GM19099 (cell line): ENCODE measurements at regions not wholly inside any gene's neighbourhood (a gene's known extent, or its start where the extent isn't known, plus 50 kb on each side); places are given as distances from the start of the nearest gene placed in this dataset.

Experiments used
- POLR2A ChIP-seq: IDR thresholded peaks from 3 replicates; pipeline ENCODE4 v1.6.1; 2011; ENCODE audit warnings: low read depth; ENCODE audit not compliant: insufficient read length; ENCODE audit errors: extremely low read depth

- no peak for TF ChIP-seq POLR2A
Measured at GRCh38 chr4:82248903-82249632, 124.7 kb downstream of the HNRNPD start.

GRCh38 chr4:82247629-82248028, 126.2 kb downstream of the HNRNPD start:
- TF ChIP-seq POLR2A: no peak

DNA sequence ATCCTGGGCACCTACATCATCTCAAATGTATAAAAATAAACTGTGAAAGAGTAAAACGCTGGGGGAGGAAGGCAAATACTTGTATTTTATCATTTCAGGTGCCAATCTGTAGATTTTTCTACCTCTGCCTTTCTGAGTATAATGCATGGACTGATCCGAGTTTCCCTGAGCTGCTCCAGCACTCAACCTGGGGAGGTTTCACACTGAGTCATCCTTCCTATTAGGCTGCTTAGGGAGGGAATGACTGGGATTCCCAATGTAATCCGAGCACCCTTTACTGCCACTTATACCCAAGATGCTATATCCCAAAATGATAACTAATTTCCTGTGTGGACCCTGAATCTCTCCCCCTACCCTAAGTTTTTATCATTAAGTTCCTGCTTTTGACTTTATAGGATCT, 126.6 kb downstream of the HNRNPD start:
- no peak for TF ChIP-seq POLR2A

DNA sequence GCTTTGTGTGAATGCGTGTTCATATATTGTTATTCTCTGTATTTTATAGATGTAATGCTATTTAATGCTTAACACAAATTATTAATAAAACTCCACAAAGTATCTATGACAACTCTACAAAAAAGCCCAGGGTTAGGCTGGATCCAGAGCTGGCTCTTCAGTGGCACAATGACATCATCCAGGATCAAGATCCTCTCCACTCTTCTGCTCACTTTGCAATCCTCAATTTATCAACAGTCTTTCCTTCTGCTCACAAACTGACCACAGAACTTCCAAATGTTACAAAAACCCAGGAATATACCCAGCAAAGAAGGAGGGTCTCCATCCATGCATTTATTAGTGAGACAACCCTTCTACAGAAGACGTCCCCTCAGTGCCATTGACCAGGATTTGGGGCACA, 132.3 kb downstream of the HNRNPD start:
- no peak for TF ChIP-seq POLR2A

GRCh38 chr4:82240410-82240809, 133.4 kb downstream of the HNRNPD start:
- no peak for TF ChIP-seq POLR2A

GRCh38 chr4:82235346-82235745, 138.4 kb downstream of the HNRNPD start:
- no peak for TF ChIP-seq POLR2A

DNA sequence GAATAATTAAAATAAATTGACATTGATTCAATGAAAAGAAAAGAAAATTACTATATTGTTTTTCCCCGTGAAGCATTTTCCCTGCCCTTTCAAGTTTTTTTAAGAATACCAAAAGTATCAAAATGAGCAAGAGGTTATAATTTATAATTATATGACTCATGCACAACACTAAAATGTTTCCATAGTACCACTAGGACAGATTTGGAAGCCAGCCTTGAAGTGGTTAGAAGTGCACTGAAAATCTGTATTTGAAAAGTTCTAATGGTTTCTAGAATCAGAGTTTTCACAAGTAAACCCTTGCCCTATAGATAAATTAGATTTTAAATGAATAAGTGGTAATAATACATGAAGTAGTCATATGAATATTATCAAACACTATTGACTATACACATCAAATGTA, 140.9 kb downstream of the HNRNPD start:
- TF ChIP-seq POLR2A: no peak

DNA sequence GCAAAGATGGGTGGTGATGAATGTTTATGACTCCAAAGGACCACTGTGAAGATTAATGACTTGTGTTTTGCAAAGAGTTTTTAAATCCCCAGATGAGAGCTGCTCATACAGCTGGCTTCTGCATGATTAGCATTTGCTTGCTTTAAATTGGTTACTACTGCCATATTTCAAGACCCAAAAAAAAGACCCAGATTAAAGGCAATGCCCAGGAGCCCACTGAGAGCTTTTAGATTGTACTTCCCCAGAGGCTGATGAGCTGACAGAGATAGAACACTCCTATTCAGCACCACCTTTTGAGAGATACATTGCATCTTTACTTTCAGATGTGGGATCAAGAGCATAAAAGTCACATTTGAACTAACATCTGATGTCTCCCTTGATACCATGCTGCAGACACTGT, 142.0 kb downstream of the HNRNPD start:
- TF ChIP-seq POLR2A: no peak

- TF ChIP-seq POLR2A: no peak
Measured at GRCh38 chr4:82230306-82230705, 143.5 kb downstream of the HNRNPD start.

DNA sequence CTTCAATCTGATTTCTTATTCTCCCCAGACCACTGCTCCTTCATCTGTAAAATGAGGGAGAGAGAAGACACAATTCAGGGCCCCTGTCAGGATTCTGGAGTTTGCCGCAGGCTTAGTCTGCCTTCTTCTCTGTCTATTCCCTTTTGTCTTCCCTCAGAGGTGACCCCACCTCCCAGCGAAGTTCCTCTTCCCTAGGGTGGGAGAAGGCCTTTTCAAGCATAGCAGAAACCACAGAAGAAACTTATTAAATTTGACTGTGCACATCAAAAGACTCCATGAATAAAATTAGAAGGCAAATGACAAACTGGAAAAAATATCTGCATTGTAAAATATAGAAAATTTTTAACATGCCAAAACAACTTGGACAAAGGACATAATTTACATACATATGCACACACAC, 148.8 kb downstream of the HNRNPD start:
- TF ChIP-seq POLR2A: no peak

DNA sequence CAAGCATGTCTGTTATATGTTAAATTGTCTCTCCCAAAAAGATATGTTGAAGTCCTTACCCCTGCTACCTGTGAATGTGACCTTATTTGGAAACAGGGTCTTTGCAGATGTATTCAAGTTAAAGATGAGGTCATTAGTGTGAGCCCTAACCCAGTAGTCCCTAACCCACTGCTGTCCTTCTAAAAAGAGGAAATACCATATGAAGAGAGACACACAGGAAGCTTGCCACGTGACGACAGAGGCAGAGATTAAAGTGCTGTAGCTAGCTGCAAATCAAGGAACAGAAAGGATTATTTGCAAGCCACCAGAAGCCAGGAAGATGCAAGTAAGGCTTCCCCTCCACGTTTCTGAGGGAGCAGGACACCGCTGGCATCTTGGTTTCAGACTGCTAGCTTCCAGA, 150.1 kb downstream of the HNRNPD start:
- TF ChIP-seq POLR2A: no peak

- TF ChIP-seq POLR2A: no peak
Measured at GRCh38 chr4:82219346-82219745, 154.4 kb downstream of the HNRNPD start.

GRCh38 chr4:82217986-82218715, 155.6 kb downstream of the HNRNPD start:
- TF ChIP-seq POLR2A: no peak

DNA sequence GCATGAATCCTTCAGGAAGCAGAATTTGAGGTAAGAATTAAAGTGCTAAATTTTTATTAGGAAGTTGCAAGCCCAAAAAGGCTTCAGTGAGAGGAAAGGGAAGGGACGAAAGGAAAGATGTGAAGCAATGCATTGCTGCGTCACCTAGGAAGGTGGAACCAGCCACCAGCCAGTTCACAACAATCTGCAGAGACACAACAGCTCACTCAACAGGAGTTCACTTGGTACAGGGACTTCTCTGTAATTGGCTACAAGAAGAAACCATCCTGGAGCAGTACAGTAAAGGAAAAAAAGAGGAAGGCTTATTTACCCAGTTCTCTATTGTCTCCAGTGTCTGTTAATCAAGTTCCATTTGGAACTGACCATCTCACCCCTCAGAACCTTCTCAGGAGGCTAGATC, 157.6 kb downstream of the HNRNPD start:
- TF ChIP-seq POLR2A: no peak

- TF ChIP-seq POLR2A: no peak
Measured at GRCh38 chr4:82215800-82216199, 158.0 kb downstream of the HNRNPD start.

- TF ChIP-seq POLR2A: no peak
Measured at GRCh38 chr4:82215039-82215438, 158.8 kb downstream of the HNRNPD start.
